Aorta (tissue), 5 donors: ENCODE measurements at regions not wholly inside any gene's neighbourhood (a gene's known extent, or its start where the extent isn't known, plus 50 kb on each side); places are given as distances from the start of the nearest gene placed in this dataset.

Experiments used
- ATAC-seq: fragments of 200-7000 bp; cut with Tn5 transposase; one replicate; pipeline ENCODE4 v1.9.1; 2022; ENCODE audit warnings: moderate library complexity; ENCODE audit not compliant: low FRiP score
- DNase-seq, 2 donors: peaks; one replicate each; pipeline ENCODE4 v3.0.0-alpha.2; 2020
- H3K27ac ChIP-seq, 2 donors: one replicate each; pipeline ENCODE4 v1.5.1; 2013; ENCODE audit warnings: low read length in 2 of 2, mild to moderate bottlenecking in 2 of 2, moderate library complexity in 2 of 2, control low read depth in 1 of 2, inconsistent platforms in 1 of 2, low read depth in 1 of 2
- H3K27me3 ChIP-seq, 2 donors: one replicate each; pipeline ENCODE4 v1.6.1; 2013; ENCODE audit warnings: control low read depth in 1 of 2, low read length in 1 of 2, mild to moderate bottlenecking in 1 of 2, moderate library complexity in 1 of 2; ENCODE audit not compliant: insufficient read depth in 2 of 2, control insufficient read depth in 1 of 2
- H3K36me3 ChIP-seq, 2 donors: one replicate each; pipeline ENCODE4 v1.6.1; 2013; ENCODE audit warnings: control low read depth in 1 of 2, low read length in 1 of 2, mild to moderate bottlenecking in 1 of 2; ENCODE audit not compliant: insufficient read depth in 2 of 2, control insufficient read depth in 1 of 2
- H3K4me1 ChIP-seq, 2 donors: one replicate each; pipeline ENCODE4 v1.6.1; 2013; ENCODE audit warnings: low read length in 2 of 2, control low read depth in 1 of 2, mild to moderate bottlenecking in 1 of 2, moderate library complexity in 1 of 2; ENCODE audit not compliant: insufficient read depth in 2 of 2, control insufficient read depth in 1 of 2
- H3K4me3 ChIP-seq, 2 donors: one replicate each; pipeline ENCODE4 v1.5.1; 2013; ENCODE audit warnings: low read length in 2 of 2, control low read depth in 1 of 2, mild to moderate bottlenecking in 1 of 2
- H3K9me3 ChIP-seq: one replicate; pipeline ENCODE4 v1.6.1; 2013; ENCODE audit warnings: mild to moderate bottlenecking, low read length; ENCODE audit not compliant: control insufficient read depth
- WGBS, 2 donors: extraction: QIAGEN DNeasy Blood & Tissue Kit; methylation state at CpG; one replicate each; pipeline ENCODE4 v1.1.7; 2013; 5-methylcytosine and 5-hydroxymethylcytosine counted together
- intact Hi-C, 2 donors: fragments of 100-400 bp; cut with DNase I; formaldehyde crosslinking; loops; one replicate each; pipeline versions ENCODE4 v1.14.2 to v1.15.0; 2022
- donor health status: healthy with polysubstance abuse.
- donor health status: Bipolar disorder and iron deficiency.
- donor health status: DM: no; HTN: no; CAD: no.
- donor health status: DM: no; HTN: no; CAD: no.
- donor health status: DM: yes; HTN: yes; CAD: no.

DNA sequence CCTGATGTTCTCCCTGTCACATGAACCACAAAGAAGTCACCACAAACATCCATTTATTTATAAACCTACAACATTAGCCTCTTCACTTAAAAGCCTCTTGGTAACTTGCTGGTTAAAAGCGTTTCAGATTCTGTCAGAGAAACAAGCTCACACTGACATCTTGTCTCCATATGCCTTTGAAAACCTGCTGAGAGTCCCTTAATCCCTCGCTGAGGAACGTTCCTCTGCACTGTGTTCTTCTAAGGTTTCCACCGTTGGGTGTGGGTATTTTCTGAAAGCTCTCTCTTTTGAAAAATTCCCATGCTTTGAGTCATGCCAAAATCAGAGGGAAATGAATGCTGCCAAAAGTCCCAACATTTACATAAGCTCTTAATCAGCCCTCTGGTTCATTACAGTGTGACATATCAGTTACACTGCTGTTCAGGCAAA, 149.8 kb downstream of the CCDC34 start:
- intact Hi-C loops, result loop anchor here in 1 of 2 donors (5.0 kb wide), 1 partner anchor 69 kb away; no protein-coding TSS in a partner anchor
- peaks cover 0 to 16% of the 10 kb centered on the region in 2 donors for H3K4me1 ChIP-seq
- DNase-seq (no peak), ATAC-seq (no peak)
- 3% methylated on average over 4 of the region's 4 CpGs for WGBS, 2 donors
- no peaks in the 10 kb centered on the region for H3K27me3 ChIP-seq
- no peak overlapping the region for H3K4me3 ChIP-seq
- H3K27ac ChIP-seq, result no peak overlapping the region
- H3K36me3 ChIP-seq, result no peaks in the 10 kb centered on the region
- no peaks in the 10 kb centered on the region for H3K9me3 ChIP-seq

DNA sequence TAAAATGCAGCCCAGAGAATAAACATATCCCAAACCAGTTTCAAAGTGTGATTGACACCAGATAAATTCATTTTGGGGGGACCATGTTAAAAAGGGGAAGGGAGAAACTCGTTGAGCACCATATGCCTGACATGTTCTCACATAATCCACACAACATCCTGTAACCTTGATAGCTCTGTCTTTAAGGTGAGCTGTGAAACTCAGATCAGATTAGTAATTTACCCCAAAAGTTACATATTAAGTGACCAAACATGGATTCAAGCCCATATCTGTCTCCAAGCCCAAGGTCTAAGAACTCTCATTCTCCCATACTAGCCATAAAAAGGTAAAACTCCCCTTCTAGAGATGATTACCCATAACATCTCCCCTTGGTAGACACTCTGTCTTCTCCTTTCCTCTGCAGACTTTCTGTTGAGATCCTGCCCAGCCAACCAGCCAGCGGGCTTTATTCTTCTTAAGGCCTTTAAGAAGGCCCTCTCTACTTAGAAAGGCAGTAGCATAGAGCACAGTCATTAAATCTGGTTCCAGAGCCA, 150.7 kb downstream of the CCDC34 start:
- Histone ChIP-seq H3K9me3 (no peaks in the 10 kb centered on the region), H3K36me3 (no peaks in the 10 kb centered on the region), H3K4me1 (peaks cover 0 to 11% of the 10 kb centered on the region in 2 donors), H3K27ac (no peak overlapping the region), H3K4me3 (no peak overlapping the region), H3K27me3 (no peaks in the 10 kb centered on the region)
- intact Hi-C loops, result loop anchor here in 1 of 2 donors (5.0 kb wide), 1 partner anchor 70 kb away; no protein-coding TSS in a partner anchor
- no peak for DNase-seq
- ATAC-seq, result no peak
- WGBS, 2 donors, result 70 to 93% methylated on average over 2 of the region's 2 CpGs

DNA sequence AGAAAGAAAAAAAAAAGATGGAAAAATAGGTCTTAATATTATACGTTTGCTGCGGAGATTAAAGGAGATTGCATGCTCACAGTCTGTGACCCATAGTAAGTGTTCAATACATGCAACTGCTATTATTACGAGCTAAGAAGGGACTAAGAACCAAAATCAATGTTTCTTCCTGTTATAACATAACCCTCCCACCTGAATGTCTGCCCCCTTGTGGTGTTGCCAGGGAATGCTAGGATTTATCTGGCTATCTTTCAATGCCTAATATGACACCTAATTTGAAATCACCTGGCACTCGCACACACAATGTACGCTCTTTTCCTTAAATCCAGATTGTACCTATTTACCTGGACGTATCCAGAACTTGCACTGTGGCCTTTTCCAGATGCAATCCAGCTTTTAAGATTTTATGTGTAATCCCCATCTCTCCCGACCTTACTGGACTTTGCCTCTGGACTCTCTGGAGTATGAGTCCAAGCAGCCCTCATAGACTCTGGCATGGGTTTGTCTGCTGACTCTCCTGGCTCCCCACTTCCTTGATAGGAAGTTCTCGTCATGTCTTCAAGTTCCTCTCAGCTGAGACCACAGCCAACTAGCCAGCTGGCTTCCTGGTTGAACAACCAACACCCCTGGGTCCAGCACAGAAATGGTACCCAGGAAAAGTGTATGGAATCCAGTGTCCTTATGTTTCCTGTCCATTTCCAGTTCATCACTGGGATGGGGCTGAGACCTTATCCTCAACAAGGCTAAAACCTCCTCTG, 151.5 kb downstream of the CCDC34 start:
- Histone ChIP-seq H3K27me3 (no peaks in the 10 kb centered on the region), H3K27ac (no peak overlapping the region), H3K9me3 (no peaks in the 10 kb centered on the region), H3K36me3 (no peaks in the 10 kb centered on the region), H3K4me1 (peaks cover 0 to 11% of the 10 kb centered on the region in 2 donors), H3K4me3 (no peak overlapping the region)
- no peak for DNase-seq
- no peak for ATAC-seq
- 94% methylated on average over 8 of the region's 8 CpGs for WGBS, 2 donors
- intact Hi-C loops, result loop anchor here in 1 of 2 donors (5.0 kb wide), 1 partner anchor 71 kb away; no protein-coding TSS in a partner anchor

DNA sequence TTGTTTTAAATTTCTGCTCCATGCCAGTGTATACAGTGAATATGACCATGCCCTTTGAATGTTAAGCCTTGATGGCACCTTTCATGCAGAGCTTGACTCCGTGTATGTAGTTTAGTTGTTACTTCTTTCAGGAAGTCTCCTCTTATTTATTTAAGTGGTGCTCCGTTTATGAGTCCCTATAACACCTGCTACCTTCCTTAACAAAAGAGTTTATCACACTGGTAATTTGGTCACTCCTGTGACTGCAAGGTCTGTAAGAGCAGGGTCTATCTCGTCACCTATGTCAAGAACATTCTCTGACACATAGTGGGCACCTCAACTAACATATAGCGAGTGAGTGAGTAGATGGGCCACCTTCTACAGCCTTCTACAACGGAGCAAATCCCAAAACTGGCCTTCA, 152.5 kb downstream of the CCDC34 start:
- H3K4me3 ChIP-seq, result no peak overlapping the region
- WGBS, 2 donors, result 75 to 81% methylated on average over 5 of the region's 5 CpGs
- no peaks in the 10 kb centered on the region for H3K27me3 ChIP-seq
- DNase-seq (no peak), ATAC-seq (no peak)
- no peaks in the 10 kb centered on the region for H3K9me3 ChIP-seq
- intact Hi-C loops, result loop anchor here in 1 of 2 donors (5.0 kb wide), 1 partner anchor 72 kb away; no protein-coding TSS in a partner anchor
- H3K4me1 ChIP-seq, result peaks cover 0 to 11% of the 10 kb centered on the region in 2 donors
- no peak overlapping the region for H3K27ac ChIP-seq
- no peaks in the 10 kb centered on the region for H3K36me3 ChIP-seq

DNA sequence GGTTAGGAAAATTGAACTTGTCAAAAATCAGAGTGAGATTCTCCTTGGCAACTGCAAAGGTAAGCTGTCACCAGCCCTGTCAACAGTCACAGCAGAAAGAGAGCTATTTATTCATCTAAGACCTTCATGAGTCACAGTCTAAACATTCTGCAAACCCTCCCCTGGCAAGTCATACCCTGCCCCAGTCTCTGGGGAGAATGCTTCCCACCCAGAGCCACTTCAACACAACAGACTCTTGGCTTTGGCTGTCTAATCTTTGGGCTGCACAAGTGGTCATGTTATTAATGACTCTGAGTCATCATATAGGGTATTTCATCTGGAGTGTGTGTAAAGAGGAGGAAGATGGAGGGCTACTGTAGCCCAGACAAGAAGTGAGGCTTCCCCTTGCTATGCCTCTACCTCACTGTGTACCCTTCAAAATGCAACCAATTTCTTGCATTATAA, 153.4 kb downstream of the CCDC34 start:
- DNase-seq, result peak in 1 of 2 donors; percentile 77
- peak; percentile 60 for ATAC-seq
- Histone ChIP-seq H3K36me3 (no peaks in the 10 kb centered on the region), H3K27ac (no peak overlapping the region), H3K9me3 (no peaks in the 10 kb centered on the region), H3K4me3 (no peak overlapping the region), H3K4me1 (peaks cover 0 to 11% of the 10 kb centered on the region in 2 donors), H3K27me3 (no peaks in the 10 kb centered on the region)
- intact Hi-C loops, result loop anchor here in 1 of 2 donors (5.0 kb wide), 1 partner anchor 73 kb away; no protein-coding TSS in a partner anchor

DNA sequence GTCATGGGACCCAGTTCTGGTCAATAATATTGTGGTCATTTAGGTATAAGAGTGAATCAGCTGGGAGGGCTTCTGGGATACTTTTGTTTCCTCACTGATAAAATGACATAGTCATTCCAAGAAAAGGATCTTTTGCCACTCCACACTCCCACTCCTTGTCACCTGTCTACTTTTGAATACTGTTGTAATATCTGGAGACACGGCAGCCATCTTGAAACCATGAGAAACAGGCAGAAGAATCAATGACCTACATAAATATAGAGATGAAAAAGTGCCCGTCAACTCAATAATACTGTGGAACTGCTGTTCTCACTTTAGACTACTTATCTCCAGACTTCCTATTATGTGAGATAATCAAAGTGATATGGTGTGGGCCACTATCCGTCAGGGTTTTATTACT, 154.2 kb downstream of the CCDC34 start:
- H3K27ac ChIP-seq, result no peak overlapping the region
- peaks cover 0 to 11% of the 10 kb centered on the region in 2 donors for H3K4me1 ChIP-seq
- no peaks in the 10 kb centered on the region for H3K27me3 ChIP-seq
- DNase-seq (no peak), ATAC-seq (no peak)
- intact Hi-C loops, result no loop called here
- H3K4me3 ChIP-seq, result no peak overlapping the region
- H3K36me3 ChIP-seq, result no peaks in the 10 kb centered on the region
- 87 to 91% methylated on average over 3 of the region's 3 CpGs for WGBS, 2 donors
- H3K9me3 ChIP-seq, result no peaks in the 10 kb centered on the region

DNA sequence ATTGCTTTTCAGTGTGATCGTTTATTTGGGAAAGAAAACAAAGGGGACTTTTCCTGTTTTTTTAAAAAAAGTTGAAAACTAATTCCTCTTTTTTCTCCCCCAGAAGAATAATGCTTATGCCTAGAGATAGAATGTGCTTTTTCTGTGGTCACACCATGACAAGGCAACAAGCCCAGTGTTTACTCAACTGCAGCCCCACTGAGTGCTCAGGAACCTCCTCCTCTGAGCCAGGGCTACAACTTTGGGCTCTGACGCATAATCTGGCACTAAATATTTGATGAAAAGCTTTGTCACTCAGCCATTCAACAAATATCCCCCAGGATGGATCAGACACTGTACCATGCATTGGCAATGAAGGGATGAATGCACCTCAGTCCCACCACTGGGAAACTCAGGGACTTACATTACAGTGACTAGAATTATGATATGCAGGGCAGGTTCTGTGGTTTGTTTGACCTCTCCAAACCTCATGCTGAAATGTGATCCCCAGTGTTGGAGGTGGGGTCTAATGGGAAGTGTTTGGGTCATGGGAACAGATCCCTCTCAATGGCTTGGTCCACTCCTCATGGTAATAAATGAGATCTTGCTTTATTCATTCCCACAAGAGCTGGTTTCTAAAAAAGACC, 155.9 kb downstream of the CCDC34 start:
- DNase-seq (no peak), ATAC-seq (no peak)
- 72 to 86% methylated on average over 2 of the region's 2 CpGs for WGBS, 2 donors
- Histone ChIP-seq H3K36me3 (no peaks in the 10 kb centered on the region), H3K4me1 (peaks cover 0 to 11% of the 10 kb centered on the region in 2 donors), H3K4me3 (no peak overlapping the region), H3K27me3 (no peaks in the 10 kb centered on the region), H3K9me3 (no peaks in the 10 kb centered on the region), H3K27ac (no peak overlapping the region)
- intact Hi-C loops, result no loop called here

DNA sequence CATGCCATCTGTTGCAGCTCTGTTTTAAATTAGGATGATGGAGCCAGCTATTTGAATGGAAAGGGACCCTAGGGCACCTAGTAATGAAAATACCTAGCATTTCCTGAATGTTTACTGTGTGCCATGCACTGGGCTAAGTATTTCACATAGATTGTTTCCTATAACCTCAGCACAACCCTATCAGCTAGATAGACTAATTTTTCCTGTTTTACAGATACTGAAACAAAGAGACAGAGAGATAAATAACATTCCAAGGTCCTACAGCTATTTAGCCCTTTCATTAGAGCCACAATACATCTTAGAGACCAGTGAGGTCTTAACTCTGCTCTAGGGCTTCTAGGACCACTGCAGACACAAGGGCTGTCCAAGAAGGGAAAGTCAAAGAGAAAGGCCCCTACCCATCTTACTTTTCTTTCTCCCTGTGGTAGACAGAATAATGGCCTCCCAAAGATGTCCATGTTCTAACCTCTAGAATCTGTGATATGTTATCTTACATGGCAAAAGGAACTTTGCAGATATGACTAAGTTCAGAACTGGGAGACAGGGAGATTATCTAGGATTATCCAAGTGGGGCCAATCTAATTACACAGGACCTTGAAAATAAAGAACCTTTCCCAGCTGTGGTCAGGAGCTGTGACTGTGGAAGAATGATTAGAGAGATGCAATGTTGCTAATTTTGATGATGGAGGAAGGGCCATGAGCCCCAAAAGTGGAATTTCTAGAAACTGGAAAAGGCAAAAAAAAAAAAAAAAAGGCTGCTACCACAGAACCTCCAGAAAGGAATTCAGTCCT, 157.0 kb downstream of the CCDC34 start:
- Histone ChIP-seq H3K36me3 (no peaks in the 10 kb centered on the region), H3K4me3 (no peak overlapping the region), H3K27me3 (no peaks in the 10 kb centered on the region), H3K9me3 (no peaks in the 10 kb centered on the region), H3K27ac (no peak overlapping the region), H3K4me1 (peaks cover 2 to 13% of the 10 kb centered on the region in 2 donors)
- no peak for DNase-seq
- no peak for ATAC-seq
- intact Hi-C loops, result no loop called here
